Keratinocyte (primary cell): ENCODE measurements at regions not wholly inside any gene's neighbourhood (a gene's known extent, or its start where the extent isn't known, plus 50 kb on each side); places are given as distances from the start of the nearest gene placed in this dataset.

Source experiments
- DNase-seq: peaks from one replicate; pipeline ENCODE4 v3.0.0-alpha.2; 2011; ENCODE audit warnings: low read depth, missing footprints, low spot score
- FAIRE-seq: peaks from 2 replicates; lab custom pipeline; 2011; peaks lifted over from hg19 to GRCh38; lab: Jason Lieb, UNC
- H2AFZ ChIP-seq: 2 replicates; pipeline ENCODE4 v1.6.0; 2012; ENCODE audit warnings: low read length, control low read depth, inconsistent platforms; ENCODE audit not compliant: control insufficient read depth
- H3K27ac ChIP-seq: 2 replicates; pipeline ENCODE4 v1.5.1; 2011; ENCODE audit warnings: low read length; ENCODE audit not compliant: control insufficient read depth, insufficient read depth
- H3K27me3 ChIP-seq: 3 replicates; pipeline ENCODE4 v1.6.0; 2011; ENCODE audit warnings: low read length; ENCODE audit not compliant: control insufficient read depth, insufficient read depth; ENCODE audit errors: extremely low read depth
- H3K36me3 ChIP-seq, 2 experiments: 2 replicates in 1 of 2; 3 replicates in 1 of 2; pipeline ENCODE4 v1.5.1; 2011; ENCODE audit warnings: low read length in 2 of 2, mild to moderate bottlenecking in 1 of 2; ENCODE audit not compliant: control insufficient read depth in 2 of 2, insufficient read depth in 2 of 2; ENCODE audit errors: extremely low read depth in 1 of 2
- H3K4me1 ChIP-seq: 3 replicates; pipeline ENCODE4 v1.5.1; 2011; ENCODE audit warnings: low read length; ENCODE audit not compliant: control insufficient read depth, insufficient read depth; ENCODE audit errors: extremely low read depth
- H3K4me2 ChIP-seq: 3 replicates; pipeline ENCODE4 v1.6.0; 2011; ENCODE audit warnings: low read depth, low read length; ENCODE audit not compliant: control insufficient read depth, insufficient read depth; ENCODE audit errors: extremely low read depth
- H3K4me3 ChIP-seq, 3 experiments: fragments of 200-600 bp in 1 of 3; sonication (generic) in 1 of 3; 2 replicates in 2 of 3; 3 replicates in 1 of 3; pipeline ENCODE4 v1.5.1; 2011 to 2016; ENCODE audit warnings: low read length in 3 of 3, mild to moderate bottlenecking in 3 of 3, control low read depth in 2 of 3, inconsistent platforms in 1 of 3, low read depth in 1 of 3, mixed read lengths in 1 of 3, mixed run types in 1 of 3, moderate library complexity in 1 of 3; ENCODE audit not compliant: control insufficient read depth in 2 of 3, insufficient read depth in 2 of 3; ENCODE audit errors: extremely low read depth in 1 of 3
- H3K79me2 ChIP-seq: 2 replicates; pipeline ENCODE4 v1.6.0; 2012; ENCODE audit warnings: low read length; ENCODE audit not compliant: control insufficient read depth, insufficient read depth
- H3K9ac ChIP-seq: 3 replicates; pipeline ENCODE4 v1.6.0; 2011; ENCODE audit warnings: low read length; ENCODE audit not compliant: control insufficient read depth, insufficient read depth; ENCODE audit errors: extremely low read depth
- H3K9me1 ChIP-seq: 3 replicates; pipeline ENCODE4 v1.6.0; 2011; ENCODE audit warnings: low read length; ENCODE audit not compliant: control insufficient read depth, insufficient read depth; ENCODE audit errors: extremely low read depth
- H3K9me3 ChIP-seq: 2 replicates; pipeline ENCODE4 v1.5.1; 2012; ENCODE audit warnings: low read depth, low read length; ENCODE audit not compliant: control insufficient read depth
- H4K20me1 ChIP-seq: 3 replicates; pipeline ENCODE4 v1.6.0; 2011; ENCODE audit warnings: low read length; ENCODE audit not compliant: control insufficient read depth, insufficient read depth; ENCODE audit errors: extremely low read depth
- CTCF ChIP-seq, 3 experiments: IDR thresholded peaks in 1 of 3; conservative IDR thresholded peaks in 1 of 3; optimal IDR thresholded peaks in 1 of 3; 2 replicates in 2 of 3; 3 replicates in 1 of 3; pipeline versions ENCODE3 to v1.5.1; 2011; ENCODE audit warnings: low read length in 3 of 3, mild to moderate bottlenecking in 3 of 3, moderate library complexity in 2 of 3, control low read depth in 1 of 3, inconsistent platforms in 1 of 3; ENCODE audit not compliant: insufficient read depth in 2 of 3; ENCODE audit errors: extremely low read depth in 1 of 3
- EZH2 ChIP-seq: IDR thresholded peaks from one replicate; pipeline ENCODE4 v1.6.1; 2012; ENCODE audit warnings: inconsistent platforms, mild to moderate bottlenecking, low read length, moderate library complexity
- dilution Hi-C: fragments of 300-500 bp; cut with MboI; formaldehyde crosslinking; loops from one replicate; pipeline ENCODE4 v1.7.0; 2020; ENCODE audit warnings: low sequenced_read_pairs; ENCODE audit not compliant: extremely low pct_ligation_motif_present

- TF ChIP-seq EZH2 (no peak), CTCF (optimal IDR thresholded peaks at IDR 0.05 in 1 of 3, IDR thresholded peaks at IDR 0.05 in 1 of 3, conservative IDR thresholded peaks at IDR 0.05 in 1 of 3; ENCODE audit: extremely low read depth in 1 of 3, insufficient read depth in 2 of 3, low read length in 3 of 3) (no peak)
- no peaks in the 10 kb centered on the region for H3K27me3 ChIP-seq
- no peaks in the 10 kb centered on the region for H3K4me1 ChIP-seq
- H2AFZ ChIP-seq, result no peak overlapping the region
- H3K9me3 ChIP-seq, result no peaks in the 10 kb centered on the region
- dilution Hi-C loops, result no loop called here
- H3K4me3 ChIP-seq, result no peak overlapping the region
- FAIRE-seq (no peak), DNase-seq (no peak)
- no peaks in the 10 kb centered on the region for H4K20me1 ChIP-seq
- H3K9ac ChIP-seq, result no peak overlapping the region
- H3K36me3 ChIP-seq, result no peaks in the 10 kb centered on the region
- H3K4me2 ChIP-seq, result no peak overlapping the region
- H3K27ac ChIP-seq, result no peak overlapping the region
- no peaks in the 10 kb centered on the region for H3K9me1 ChIP-seq
- H3K79me2 ChIP-seq, result no peaks in the 10 kb centered on the region
These were observed 313.2 kb downstream of the ANTXR2 start for GRCh38 chr4:79759793-79760192.

- Histone ChIP-seq H3K9ac (no peak overlapping the region), H3K4me2 (no peak overlapping the region), H3K79me2 (no peaks in the 10 kb centered on the region), H3K9me1 (no peaks in the 10 kb centered on the region), H3K36me3 (no peaks in the 10 kb centered on the region), H3K4me1 (no peaks in the 10 kb centered on the region), H4K20me1 (no peaks in the 10 kb centered on the region), H3K9me3 (no peaks in the 10 kb centered on the region), H3K27me3 (no peaks in the 10 kb centered on the region), H2AFZ (no peak overlapping the region), H3K27ac (no peak overlapping the region), H3K4me3 (no peak overlapping the region)
- DNase-seq (no peak), FAIRE-seq (no peak)
- dilution Hi-C loops, result no loop called here
- TF ChIP-seq CTCF (optimal IDR thresholded peaks at IDR 0.05 in 1 of 3, IDR thresholded peaks at IDR 0.05 in 1 of 3, conservative IDR thresholded peaks at IDR 0.05 in 1 of 3; ENCODE audit: extremely low read depth in 1 of 3, insufficient read depth in 2 of 3, low read length in 3 of 3) (no peak), EZH2 (no peak)
These were observed 315.4 kb downstream of the ANTXR2 start for GRCh38 chr4:79757600-79757999.
